Gastrocnemius medialis (tissue), 4 donors: ENCODE measurements at regions not wholly inside any gene's neighbourhood (a gene's known extent, or its start where the extent isn't known, plus 50 kb on each side); places are given as distances from the start of the nearest gene placed in this dataset.

Source experiments
- POLR2A ChIP-seq, 2 donors: fragments of 450-650 bp; IDR thresholded peaks; one replicate each; pipeline ENCODE4 v1.6.1; 2017; ENCODE audit warnings: antibody characterized with exemption in 2 of 2, mild to moderate bottlenecking in 2 of 2, moderate library complexity in 2 of 2
- TF ChIP-seq, protein P1 (sequence below), 5 experiments: fragments of 450-650 bp in 3 of 5; fragments of 200-600 bp in 2 of 5; sonication (generic) in 2 of 5; IDR thresholded peaks in 4 of 5; conservative IDR thresholded peaks in 1 of 5; 1 replicate in 4 of 5; 2 replicates in 1 of 5; pipeline ENCODE4 v1.5.1; 2016 to 2019; ENCODE audit warnings: antibody characterized with exemption in 5 of 5, mild to moderate bottlenecking in 3 of 5, moderate library complexity in 3 of 5

DNA sequence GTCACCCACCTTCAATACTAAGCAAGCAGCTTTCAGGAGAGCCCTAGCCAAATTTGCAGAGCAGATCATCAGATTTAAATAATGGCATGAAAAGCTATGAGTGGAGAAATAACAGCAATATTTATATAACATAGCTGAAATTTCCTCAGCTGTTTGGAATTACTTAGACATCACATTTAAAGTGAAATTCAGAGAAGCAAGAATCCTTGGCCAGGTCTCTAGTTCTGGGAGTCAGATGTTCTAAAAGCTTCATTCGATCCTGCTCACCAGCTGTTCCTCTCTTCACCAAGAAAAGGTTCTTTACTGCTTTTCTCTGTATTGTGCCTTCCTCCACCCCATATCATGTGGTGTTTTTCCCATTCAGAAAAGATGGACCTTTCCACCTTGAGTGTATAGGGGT, 152.3 kb upstream of the JAG1 start:
- TF ChIP-seq, protein P1, sequence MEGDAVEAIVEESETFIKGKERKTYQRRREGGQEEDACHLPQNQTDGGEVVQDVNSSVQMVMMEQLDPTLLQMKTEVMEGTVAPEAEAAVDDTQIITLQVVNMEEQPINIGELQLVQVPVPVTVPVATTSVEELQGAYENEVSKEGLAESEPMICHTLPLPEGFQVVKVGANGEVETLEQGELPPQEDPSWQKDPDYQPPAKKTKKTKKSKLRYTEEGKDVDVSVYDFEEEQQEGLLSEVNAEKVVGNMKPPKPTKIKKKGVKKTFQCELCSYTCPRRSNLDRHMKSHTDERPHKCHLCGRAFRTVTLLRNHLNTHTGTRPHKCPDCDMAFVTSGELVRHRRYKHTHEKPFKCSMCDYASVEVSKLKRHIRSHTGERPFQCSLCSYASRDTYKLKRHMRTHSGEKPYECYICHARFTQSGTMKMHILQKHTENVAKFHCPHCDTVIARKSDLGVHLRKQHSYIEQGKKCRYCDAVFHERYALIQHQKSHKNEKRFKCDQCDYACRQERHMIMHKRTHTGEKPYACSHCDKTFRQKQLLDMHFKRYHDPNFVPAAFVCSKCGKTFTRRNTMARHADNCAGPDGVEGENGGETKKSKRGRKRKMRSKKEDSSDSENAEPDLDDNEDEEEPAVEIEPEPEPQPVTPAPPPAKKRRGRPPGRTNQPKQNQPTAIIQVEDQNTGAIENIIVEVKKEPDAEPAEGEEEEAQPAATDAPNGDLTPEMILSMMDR (IDR thresholded peaks at IDR 0.05 in 4 of 5, conservative IDR thresholded peaks at IDR 0.05 in 1 of 5): no peak
- no peak for TF ChIP-seq POLR2A (IDR thresholded peaks at IDR 0.05)
